Sigmoid colon (tissue), 6 donors: ENCODE measurements at regions not wholly inside any gene's neighbourhood (a gene's known extent, or its start where the extent isn't known, plus 50 kb on each side); places are given as distances from the start of the nearest gene placed in this dataset.

Source experiments
- DNase-seq: peaks from one replicate; pipeline ENCODE4 v3.0.0-alpha.2; 2019
- H3K27ac ChIP-seq, 4 donors: fragments of 200-600 bp; sonication (generic); one replicate each; pipeline ENCODE4 v1.5.1; 2016 to 2019; ENCODE audit warnings: mild to moderate bottlenecking in 1 of 4
- H3K27me3 ChIP-seq, 3 donors: fragments of 200-600 bp; sonication (generic); one replicate each; pipeline ENCODE4 v1.5.1; 2019; ENCODE audit warnings: mild to moderate bottlenecking in 1 of 3
- H3K36me3 ChIP-seq, 4 donors: fragments of 200-600 bp; sonication (generic); one replicate each; pipeline ENCODE4 v1.5.1; 2016 to 2019
- H3K4me1 ChIP-seq, 4 donors: fragments of 200-600 bp; sonication (generic); one replicate each; pipeline ENCODE4 v1.5.1; 2017 to 2019
- H3K4me3 ChIP-seq, 4 donors: fragments of 200-600 bp; sonication (generic); one replicate each; pipeline ENCODE4 v1.5.1; 2017 to 2019; ENCODE audit warnings: mild to moderate bottlenecking in 2 of 4, moderate library complexity in 1 of 4
- H3K9me3 ChIP-seq, 4 donors: fragments of 200-600 bp in 3 of 4; sonication (generic) in 3 of 4; one replicate each; pipeline versions ENCODE4 v1.5.1 to v1.6.1; 2013 to 2019
- EP300 ChIP-seq, 4 donors: sonication (generic); formaldehyde crosslinking; IDR thresholded peaks; one replicate each; pipeline ENCODE4 v1.6.1; 2017; ENCODE audit warnings: antibody characterized with exemption in 4 of 4
- POLR2A ChIP-seq, 2 donors: fragments of 450-650 bp; IDR thresholded peaks; one replicate each; pipeline ENCODE4 v1.6.1; 2016; ENCODE audit warnings: antibody characterized with exemption in 2 of 2, mild to moderate bottlenecking in 2 of 2, moderate library complexity in 2 of 2
- POLR2AphosphoS5 ChIP-seq, 4 donors: sonication (generic); formaldehyde crosslinking; IDR thresholded peaks; one replicate each; pipeline ENCODE4 v1.6.1; 2017; ENCODE audit warnings: antibody characterized with exemption in 4 of 4
- WGBS, 2 donors: extraction: QIAGEN DNeasy Blood & Tissue Kit; methylation state at CpG; one replicate each; pipeline ENCODE4 v1.1.7; 2013; 5-methylcytosine and 5-hydroxymethylcytosine counted together
- intact Hi-C: fragments of 100-400 bp; cut with DNase I; formaldehyde crosslinking; loops from one replicate; pipeline ENCODE4 v1.15.1; 2023
- TF ChIP-seq, protein P1 (sequence below), 4 experiments: fragments of 450-650 bp in 3 of 4; fragments of 200-600 bp in 1 of 4; IDR thresholded peaks; one replicate each; pipeline ENCODE4 v1.5.1; 2016 to 2019; ENCODE audit warnings: antibody characterized with exemption in 4 of 4, mild to moderate bottlenecking in 3 of 4, moderate library complexity in 2 of 4
- donor health status: healthy with polysubstance abuse.
- donor health status: healthy.

GRCh38 chr5:124480022-124480421, 266.4 kb downstream of the ZNF608 start:
- H3K27ac ChIP-seq, result no peak overlapping the region
- no peaks in the 10 kb centered on the region for H3K9me3 ChIP-seq
- no peak for TF ChIP-seq POLR2AphosphoS5 (IDR thresholded peaks at IDR 0.05)
- no peak for TF ChIP-seq EP300 (IDR thresholded peaks at IDR 0.05)
- no peak for TF ChIP-seq POLR2A (IDR thresholded peaks at IDR 0.05)
- TF ChIP-seq, protein P1, sequence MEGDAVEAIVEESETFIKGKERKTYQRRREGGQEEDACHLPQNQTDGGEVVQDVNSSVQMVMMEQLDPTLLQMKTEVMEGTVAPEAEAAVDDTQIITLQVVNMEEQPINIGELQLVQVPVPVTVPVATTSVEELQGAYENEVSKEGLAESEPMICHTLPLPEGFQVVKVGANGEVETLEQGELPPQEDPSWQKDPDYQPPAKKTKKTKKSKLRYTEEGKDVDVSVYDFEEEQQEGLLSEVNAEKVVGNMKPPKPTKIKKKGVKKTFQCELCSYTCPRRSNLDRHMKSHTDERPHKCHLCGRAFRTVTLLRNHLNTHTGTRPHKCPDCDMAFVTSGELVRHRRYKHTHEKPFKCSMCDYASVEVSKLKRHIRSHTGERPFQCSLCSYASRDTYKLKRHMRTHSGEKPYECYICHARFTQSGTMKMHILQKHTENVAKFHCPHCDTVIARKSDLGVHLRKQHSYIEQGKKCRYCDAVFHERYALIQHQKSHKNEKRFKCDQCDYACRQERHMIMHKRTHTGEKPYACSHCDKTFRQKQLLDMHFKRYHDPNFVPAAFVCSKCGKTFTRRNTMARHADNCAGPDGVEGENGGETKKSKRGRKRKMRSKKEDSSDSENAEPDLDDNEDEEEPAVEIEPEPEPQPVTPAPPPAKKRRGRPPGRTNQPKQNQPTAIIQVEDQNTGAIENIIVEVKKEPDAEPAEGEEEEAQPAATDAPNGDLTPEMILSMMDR (IDR thresholded peaks at IDR 0.05), result no peak
- no peaks in the 10 kb centered on the region for H3K27me3 ChIP-seq
- H3K4me1 ChIP-seq, result peaks cover 0 to 16% (median 11%) of the 10 kb centered on the region in 4 donors
- no peaks in the 10 kb centered on the region for H3K36me3 ChIP-seq
- intact Hi-C loops, result no loop called here
- H3K4me3 ChIP-seq, result no peak overlapping the region
- 96 to 97% methylated on average over 1 of the region's 1 CpG for WGBS, 2 donors
- DNase-seq, result no peak

- no peak for DNase-seq
- TF ChIP-seq POLR2AphosphoS5 (IDR thresholded peaks at IDR 0.05) (no peak), EP300 (IDR thresholded peaks at IDR 0.05) (no peak), POLR2A (IDR thresholded peaks at IDR 0.05) (no peak)
- TF ChIP-seq, protein P1 (IDR thresholded peaks at IDR 0.05), result no peak
These were observed 268.2 kb downstream of the ZNF608 start for GRCh38 chr5:124478264-124478663.

DNA sequence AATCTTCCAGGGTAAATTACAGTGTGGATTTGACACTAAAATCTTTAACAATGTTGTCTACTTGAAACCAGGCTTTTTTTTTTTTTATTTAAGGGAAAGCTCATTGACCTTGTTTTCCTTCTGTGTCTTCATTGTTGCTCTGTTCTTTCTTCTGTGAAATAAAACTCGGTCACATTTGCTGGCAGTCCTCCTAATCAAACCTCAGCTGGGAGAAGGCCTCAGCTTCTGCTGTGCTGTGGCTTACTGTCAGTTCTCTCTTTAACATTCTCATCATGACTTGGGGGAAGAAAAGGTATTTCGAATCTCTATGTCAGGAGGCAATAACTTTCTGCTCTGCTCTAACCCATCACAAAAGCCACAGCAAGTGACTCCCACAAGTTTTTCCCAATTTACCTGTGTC, 268.9 kb downstream of the ZNF608 start:
- Histone ChIP-seq H3K9me3 (no peaks in the 10 kb centered on the region), H3K27me3 (no peaks in the 10 kb centered on the region), H3K4me3 (no peak overlapping the region), H3K36me3 (no peaks in the 10 kb centered on the region), H3K27ac (peak overlapping the region in 2 of 4 donors; percentile 22 to 58), H3K4me1 (peaks cover 0 to 16% (median 11%) of the 10 kb centered on the region in 4 donors)
- intact Hi-C loops, result loop anchor here (5.0 kb wide), 1 partner anchor 265 kb away; no protein-coding TSS in a partner anchor
- DNase-seq, result no peak
- TF ChIP-seq EP300 (IDR thresholded peaks at IDR 0.05), result no peak
- no peak for TF ChIP-seq POLR2AphosphoS5 (IDR thresholded peaks at IDR 0.05)
- no peak for TF ChIP-seq POLR2A (IDR thresholded peaks at IDR 0.05)
- TF ChIP-seq, protein P1 (IDR thresholded peaks at IDR 0.05), result no peak
- WGBS, 2 donors, result 29 to 61% methylated on average over 2 of the region's 2 CpGs

More at GRCh38 chr5:124478264-124478663, 268.2 kb downstream of the ZNF608 start:
- no peaks in the 10 kb centered on the region for H3K27me3 ChIP-seq
- H3K36me3 ChIP-seq, result no peaks in the 10 kb centered on the region
- WGBS, 2 donors, result 16 to 70% methylated on average over 1 of the region's 1 CpG
- intact Hi-C loops, result loop anchor here (5.0 kb wide), 1 partner anchor 264 kb away; no protein-coding TSS in a partner anchor
- no peak overlapping the region for H3K27ac ChIP-seq
- no peak overlapping the region for H3K4me3 ChIP-seq
- no peaks in the 10 kb centered on the region for H3K9me3 ChIP-seq
- peaks cover 0 to 16% (median 11%) of the 10 kb centered on the region in 4 donors for H3K4me1 ChIP-seq

DNA sequence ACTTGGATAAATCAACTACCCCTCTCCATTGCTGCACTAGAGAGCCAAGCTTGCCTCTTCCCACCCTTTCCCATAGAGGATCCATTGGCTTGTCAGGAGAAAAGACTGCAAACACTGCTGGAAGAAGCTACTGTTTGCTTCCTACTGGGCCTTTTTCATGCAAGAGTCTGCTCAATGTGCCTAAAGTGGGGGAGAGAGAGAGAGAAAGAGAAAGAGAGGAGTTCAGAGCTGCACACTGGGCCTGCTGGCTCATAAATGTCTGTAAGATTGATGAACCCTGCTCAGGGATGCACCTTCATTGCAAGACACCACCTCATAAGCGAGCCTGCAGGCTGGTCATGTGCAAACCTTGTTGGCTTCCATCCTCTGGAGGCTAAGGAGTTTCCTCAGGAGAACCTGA, 269.4 kb downstream of the ZNF608 start:
- no peaks in the 10 kb centered on the region for H3K9me3 ChIP-seq
- DNase-seq, result peak; percentile 77
- H3K27me3 ChIP-seq, result no peaks in the 10 kb centered on the region
- no peaks in the 10 kb centered on the region for H3K36me3 ChIP-seq
- H3K4me3 ChIP-seq, result no peak overlapping the region
- peak overlapping the region in 1 of 4 donors; percentile 58 for H3K27ac ChIP-seq
- intact Hi-C loops, result loop anchor here (5.0 kb wide), 1 partner anchor 265 kb away; no protein-coding TSS in a partner anchor
- WGBS, 2 donors, result 91 to 93% methylated on average over 1 of the region's 1 CpG
- TF ChIP-seq EP300 (IDR thresholded peaks at IDR 0.05), result no peak
- TF ChIP-seq, protein P1 (IDR thresholded peaks at IDR 0.05), result no peak
- no peak for TF ChIP-seq POLR2A (IDR thresholded peaks at IDR 0.05)
- peak in 3 of 4 donors; percentile 53 to 68 (median 58) for TF ChIP-seq POLR2AphosphoS5 (IDR thresholded peaks at IDR 0.05)
- H3K4me1 ChIP-seq, result peaks cover 0 to 16% (median 11%) of the 10 kb centered on the region in 4 donors
